Lower lobe of right lung (tissue), 2 donors: ENCODE measurements at regions not wholly inside any gene's neighbourhood (a gene's known extent, or its start where the extent isn't known, plus 50 kb on each side); places are given as distances from the start of the nearest gene placed in this dataset.

Experiments
- ATAC-seq, 2 donors: fragments of 200-7000 bp; cut with Tn5 transposase; one replicate each; pipeline ENCODE4 v1.9.1; 2020 to 2022; ENCODE audit warnings: mild to moderate bottlenecking in 2 of 2, moderate library complexity in 2 of 2
- DNase-seq: peaks from one replicate; pipeline ENCODE4 v3.0.0-alpha.2; 2020
- H3K27ac ChIP-seq: fragments of 200-600 bp; one replicate; pipeline ENCODE4 v1.8.0; 2022
- H3K27me3 ChIP-seq: fragments of 200-600 bp; one replicate; pipeline ENCODE4 v1.8.0; 2022; ENCODE audit warnings: low read depth
- H3K36me3 ChIP-seq: fragments of 200-600 bp; one replicate; pipeline ENCODE4 v1.8.0; 2022; ENCODE audit warnings: mild to moderate bottlenecking
- H3K4me1 ChIP-seq: fragments of 200-600 bp; one replicate; pipeline ENCODE4 v1.8.0; 2022
- H3K4me3 ChIP-seq: fragments of 200-600 bp; one replicate; pipeline ENCODE4 v1.8.0; 2022; ENCODE audit warnings: mild to moderate bottlenecking
- H3K9me3 ChIP-seq: fragments of 200-600 bp; one replicate; pipeline ENCODE4 v1.8.0; 2022
- CTCF ChIP-seq: fragments of 200-600 bp; IDR thresholded peaks from one replicate; pipeline ENCODE4 v1.8.0; 2022; ENCODE audit warnings: antibody characterized with exemption, mild to moderate bottlenecking
- intact Hi-C: fragments of 100-400 bp; cut with DNase I; formaldehyde crosslinking; loops from one replicate; pipeline ENCODE4 v1.11.0; 2022
- donor health status: DM: no; HTN: yes; CAD: no; lungs with severe emphysema.

GRCh38 chr21:16572032-16572431, 842.2 kb downstream of the USP25 start:
- Histone ChIP-seq H3K4me3 (no peak overlapping the region), H3K36me3 (no peaks in the 10 kb centered on the region), H3K9me3 (no peaks in the 10 kb centered on the region), H3K27me3 (no peaks in the 10 kb centered on the region), H3K27ac (no peak overlapping the region), H3K4me1 (no peaks in the 10 kb centered on the region)
- no peak for DNase-seq
- no peak for TF ChIP-seq CTCF
- no peak for ATAC-seq
- intact Hi-C loops, result no loop called here

GRCh38 chr21:16573578-16573977, 843.8 kb downstream of the USP25 start:
- DNase-seq (no peak), ATAC-seq (no peak)
- no peak for TF ChIP-seq CTCF
- Histone ChIP-seq H3K27ac (no peak overlapping the region), H3K36me3 (no peaks in the 10 kb centered on the region), H3K27me3 (no peaks in the 10 kb centered on the region), H3K4me3 (no peak overlapping the region), H3K9me3 (no peaks in the 10 kb centered on the region), H3K4me1 (no peaks in the 10 kb centered on the region)
- intact Hi-C loops, result no loop called here

- H3K27ac ChIP-seq, result no peak overlapping the region
- intact Hi-C loops, result no loop called here
Observed at GRCh38 chr21:16577975-16578374, 848.2 kb downstream of the USP25 start.

GRCh38 chr21:16578912-16579311, 849.1 kb downstream of the USP25 start:
- no peak for DNase-seq
- Histone ChIP-seq H3K36me3 (no peaks in the 10 kb centered on the region), H3K27ac (no peak overlapping the region), H3K27me3 (no peaks in the 10 kb centered on the region), H3K4me1 (peaks cover 5% of the 10 kb centered on the region), H3K9me3 (no peaks in the 10 kb centered on the region), H3K4me3 (no peak overlapping the region)
- intact Hi-C loops, result no loop called here
- no peak for ATAC-seq
- no peak for TF ChIP-seq CTCF

More at GRCh38 chr21:16577975-16578374, 848.2 kb downstream of the USP25 start:
- H3K4me3 ChIP-seq, result no peak overlapping the region
- H3K36me3 ChIP-seq, result no peaks in the 10 kb centered on the region
- ATAC-seq, result no peak
- no peak for TF ChIP-seq CTCF
- DNase-seq, result no peak
- H3K4me1 ChIP-seq, result peaks cover 5% of the 10 kb centered on the region
- no peaks in the 10 kb centered on the region for H3K27me3 ChIP-seq
- H3K9me3 ChIP-seq, result no peaks in the 10 kb centered on the region

GRCh38 chr21:16579538-16579937, 849.8 kb downstream of the USP25 start:
- Histone ChIP-seq H3K4me3 (no peak overlapping the region), H3K4me1 (peaks cover 5% of the 10 kb centered on the region), H3K36me3 (no peaks in the 10 kb centered on the region), H3K9me3 (no peaks in the 10 kb centered on the region), H3K27ac (no peak overlapping the region), H3K27me3 (no peaks in the 10 kb centered on the region)
- ATAC-seq (no peak), DNase-seq (no peak)
- no peak for TF ChIP-seq CTCF
- intact Hi-C loops, result no loop called here

GRCh38 chr21:16580661-16581060, 850.9 kb downstream of the USP25 start:
- ATAC-seq (no peak), DNase-seq (no peak)

More at GRCh38 chr21:16580661-16581060, 850.9 kb downstream of the USP25 start:
- Histone ChIP-seq H3K27ac (no peak overlapping the region), H3K9me3 (no peaks in the 10 kb centered on the region), H3K27me3 (no peaks in the 10 kb centered on the region), H3K36me3 (no peaks in the 10 kb centered on the region), H3K4me1 (peaks cover 5% of the 10 kb centered on the region), H3K4me3 (no peak overlapping the region)
- TF ChIP-seq CTCF, result no peak
- intact Hi-C loops, result no loop called here
